ENCODE measurements at regions not wholly inside any gene's neighbourhood (a gene's known extent, or its start where the extent isn't known, plus 50 kb on each side); places are given as distances from the start of the nearest gene placed in this dataset.
"Not testable (repeated sequence)": the region's sequence is repeated elsewhere in the genome, so short reads cannot be mapped to it uniquely, and the experiment has no call there.

DNA sequence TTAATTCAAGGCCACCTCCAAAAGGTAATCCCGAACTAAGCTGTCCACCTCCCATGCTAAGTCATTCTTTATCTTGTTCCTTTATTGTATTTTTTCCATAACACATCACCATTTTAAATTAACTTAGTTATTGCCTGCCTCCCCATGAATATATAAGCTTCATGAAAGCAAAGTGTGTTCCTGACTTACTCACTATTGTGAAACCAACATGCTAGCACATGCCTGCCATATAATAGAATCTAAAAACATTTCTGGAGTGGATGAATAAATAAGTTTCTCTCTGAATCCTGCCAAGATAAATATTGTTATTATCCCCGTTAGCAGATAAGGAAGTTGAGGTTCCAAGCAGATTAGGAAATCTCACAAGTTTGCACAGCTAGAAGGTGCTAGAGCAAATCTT is 98.7 kb upstream of the RRN3 start:
- DNase-seq: not testable (repeated sequence)

DNA sequence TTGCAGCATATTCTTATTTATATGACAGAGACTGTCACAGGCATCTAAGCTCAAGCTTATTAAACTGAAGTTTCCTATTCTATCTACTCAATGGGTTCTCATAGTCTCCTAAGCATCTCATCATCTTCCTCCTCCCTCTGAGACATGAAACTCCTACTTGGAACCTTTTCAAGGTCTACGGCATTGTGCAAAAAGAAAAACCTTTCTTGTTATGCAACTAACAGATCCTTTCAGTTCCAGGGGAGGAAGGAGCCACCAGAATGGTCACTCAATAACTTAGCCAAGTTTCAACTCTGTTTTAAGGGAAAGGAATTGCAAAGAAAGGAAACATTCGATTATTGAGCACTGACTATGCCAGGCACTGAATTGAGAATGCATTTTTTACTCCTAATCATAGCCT is 98.1 kb upstream of the RRN3 start:
- not testable (repeated sequence) for DNase-seq

DNA sequence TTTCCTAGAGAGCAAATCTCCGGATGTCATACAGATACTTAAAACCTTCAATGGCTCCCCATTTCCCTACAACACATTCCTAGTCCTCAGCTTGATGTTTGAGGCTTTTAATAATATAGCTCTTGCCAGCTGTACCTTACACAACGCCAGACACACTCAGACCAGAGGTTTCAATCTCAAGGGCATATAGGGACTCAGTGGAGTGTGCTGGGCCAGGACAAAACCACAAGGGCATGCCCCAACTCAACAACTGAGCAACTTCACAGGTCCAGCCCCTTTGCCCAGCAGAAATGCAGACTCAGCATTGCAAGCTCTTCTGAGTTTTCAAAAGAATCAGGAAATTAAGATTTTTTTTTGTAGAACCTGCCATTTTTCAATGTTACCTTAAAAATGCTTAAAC is 95.4 kb upstream of the RRN3 start:
- not testable (repeated sequence) for DNase-seq

All from EL (cell line).